Calu3 (cell line): ENCODE measurements at regions not wholly inside any gene's neighbourhood (a gene's known extent, or its start where the extent isn't known, plus 50 kb on each side); places are given as distances from the start of the nearest gene placed in this dataset.

Source experiments
- BruUV-seq: library from RNA; stranded (reverse); fragments of 400-500 nt; replicated peaks from 2 replicates; lab custom pipeline; 2021; lab: Mats Ljungman, UMichigan
- CTCF ChIA-PET: fragments of 300-600 bp; sonication (Branson Sonifier 250); formaldehyde crosslinking; loops from one replicate; lab custom pipeline; 2022; ENCODE audit warnings: antibody characterized with exemption; lab: Charles Lee
- DNase-seq: peaks from one replicate; pipeline ENCODE4 v3.0.0; 2022
- H3K27ac Mint-ChIP-seq: one replicate; pipeline ENCODE4 v1.8.0; 2022; ENCODE audit warnings: mixed read lengths; ENCODE audit not compliant: unreplicated experiment
- H3K27me3 Mint-ChIP-seq: one replicate; pipeline ENCODE4 v1.8.0; 2022; ENCODE audit warnings: mixed read lengths; ENCODE audit not compliant: unreplicated experiment
- H3K36me3 Mint-ChIP-seq: one replicate; pipeline ENCODE4 v1.8.0; 2022; ENCODE audit warnings: mild to moderate bottlenecking, moderate library complexity, mixed read lengths; ENCODE audit not compliant: insufficient read depth, unreplicated experiment
- H3K4me1 Mint-ChIP-seq: one replicate; pipeline ENCODE4 v1.8.0; 2022; ENCODE audit warnings: mild to moderate bottlenecking, low read depth, mixed read lengths; ENCODE audit not compliant: unreplicated experiment
- H3K4me3 Mint-ChIP-seq: one replicate; pipeline ENCODE4 v1.8.0; 2022; ENCODE audit warnings: mild to moderate bottlenecking, low read depth, moderate library complexity, mixed read lengths; ENCODE audit not compliant: unreplicated experiment
- H3K9me3 Mint-ChIP-seq: one replicate; pipeline ENCODE4 v1.8.0; 2022; ENCODE audit warnings: low read depth, mixed read lengths; ENCODE audit not compliant: unreplicated experiment
- intact Hi-C: fragments of 100-400 bp; cut with micrococcal nuclease; formaldehyde crosslinking; loops from one replicate; pipeline ENCODE4 v1.10.0; 2022; ENCODE audit not compliant: unreplicated experiment
- TF ChIP-seq, protein P1 (sequence below): fragments of 200-600 bp; IDR thresholded peaks from one replicate; pipeline ENCODE4 v1.8.0; 2022; ENCODE audit warnings: antibody characterized with exemption; ENCODE audit not compliant: unreplicated experiment

DNA sequence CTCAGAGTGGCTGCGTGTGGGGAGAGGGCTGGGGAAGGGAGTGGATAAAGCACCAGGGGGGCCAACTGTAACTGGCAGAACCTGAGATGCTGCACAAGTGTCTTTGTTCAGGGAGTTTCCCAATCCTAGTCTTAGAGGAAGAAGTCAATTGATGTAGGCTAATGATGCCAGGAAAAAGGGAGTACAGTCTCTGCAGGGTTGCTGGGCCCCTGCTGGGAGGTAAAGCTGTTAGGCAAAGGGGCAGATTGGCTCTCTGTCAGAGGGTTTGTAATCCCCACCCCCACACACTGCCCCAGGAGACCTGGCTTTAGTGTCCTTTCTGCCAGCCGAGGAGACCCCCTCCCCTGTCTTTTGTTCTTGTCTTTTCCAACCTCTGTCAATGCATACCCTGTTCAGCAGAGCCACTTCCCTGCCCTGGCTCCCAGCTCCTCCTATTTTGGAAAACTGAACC is 178.4 kb downstream of the KCNA5 start:
- no peak overlapping the region for H3K27ac Mint-ChIP-seq
- intact Hi-C loops: no loop called here
- TF ChIP-seq, protein P1, sequence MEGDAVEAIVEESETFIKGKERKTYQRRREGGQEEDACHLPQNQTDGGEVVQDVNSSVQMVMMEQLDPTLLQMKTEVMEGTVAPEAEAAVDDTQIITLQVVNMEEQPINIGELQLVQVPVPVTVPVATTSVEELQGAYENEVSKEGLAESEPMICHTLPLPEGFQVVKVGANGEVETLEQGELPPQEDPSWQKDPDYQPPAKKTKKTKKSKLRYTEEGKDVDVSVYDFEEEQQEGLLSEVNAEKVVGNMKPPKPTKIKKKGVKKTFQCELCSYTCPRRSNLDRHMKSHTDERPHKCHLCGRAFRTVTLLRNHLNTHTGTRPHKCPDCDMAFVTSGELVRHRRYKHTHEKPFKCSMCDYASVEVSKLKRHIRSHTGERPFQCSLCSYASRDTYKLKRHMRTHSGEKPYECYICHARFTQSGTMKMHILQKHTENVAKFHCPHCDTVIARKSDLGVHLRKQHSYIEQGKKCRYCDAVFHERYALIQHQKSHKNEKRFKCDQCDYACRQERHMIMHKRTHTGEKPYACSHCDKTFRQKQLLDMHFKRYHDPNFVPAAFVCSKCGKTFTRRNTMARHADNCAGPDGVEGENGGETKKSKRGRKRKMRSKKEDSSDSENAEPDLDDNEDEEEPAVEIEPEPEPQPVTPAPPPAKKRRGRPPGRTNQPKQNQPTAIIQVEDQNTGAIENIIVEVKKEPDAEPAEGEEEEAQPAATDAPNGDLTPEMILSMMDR: no peak
- H3K4me1 Mint-ChIP-seq: no peaks in the 10 kb centered on the region
- H3K36me3 Mint-ChIP-seq: no peaks in the 10 kb centered on the region
- H3K9me3 Mint-ChIP-seq: peaks cover 6% of the 10 kb centered on the region
- no peaks in the 10 kb centered on the region for H3K27me3 Mint-ChIP-seq
- BruUV-seq: no TSS peak
- CTCF ChIA-PET: no interaction called here
- no peak overlapping the region for H3K4me3 Mint-ChIP-seq
- DNase-seq: no peak

DNA sequence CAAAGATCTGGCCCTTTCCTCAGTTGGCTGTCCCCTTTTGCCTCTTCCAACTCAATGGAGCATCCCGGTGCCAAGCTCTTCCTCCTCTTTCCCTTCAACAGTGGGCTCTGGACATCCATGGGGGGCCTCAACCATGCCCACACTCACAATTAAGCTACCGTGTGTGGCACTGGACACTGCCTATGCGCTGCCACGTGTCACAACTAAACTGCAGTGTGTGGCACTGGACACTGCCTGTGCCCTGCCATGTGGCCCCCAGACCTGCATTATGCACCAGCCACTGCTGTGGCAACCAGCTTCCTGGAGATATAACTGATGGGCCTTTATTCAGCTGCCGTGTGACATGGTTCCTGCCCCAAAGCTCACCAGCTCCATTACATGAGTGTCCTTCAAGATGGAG is 179.1 kb downstream of the KCNA5 start:
- no peak for DNase-seq
- CTCF ChIA-PET: no interaction called here
- Mint-ChIP-seq H3K36me3 (no peaks in the 10 kb centered on the region), H3K4me3 (no peak overlapping the region), H3K27ac (no peak overlapping the region), H3K4me1 (no peaks in the 10 kb centered on the region), H3K9me3 (peaks cover 6% of the 10 kb centered on the region), H3K27me3 (no peaks in the 10 kb centered on the region)
- intact Hi-C loops: no loop called here
- TF ChIP-seq, protein P1: no peak
- no TSS peak for BruUV-seq

DNA sequence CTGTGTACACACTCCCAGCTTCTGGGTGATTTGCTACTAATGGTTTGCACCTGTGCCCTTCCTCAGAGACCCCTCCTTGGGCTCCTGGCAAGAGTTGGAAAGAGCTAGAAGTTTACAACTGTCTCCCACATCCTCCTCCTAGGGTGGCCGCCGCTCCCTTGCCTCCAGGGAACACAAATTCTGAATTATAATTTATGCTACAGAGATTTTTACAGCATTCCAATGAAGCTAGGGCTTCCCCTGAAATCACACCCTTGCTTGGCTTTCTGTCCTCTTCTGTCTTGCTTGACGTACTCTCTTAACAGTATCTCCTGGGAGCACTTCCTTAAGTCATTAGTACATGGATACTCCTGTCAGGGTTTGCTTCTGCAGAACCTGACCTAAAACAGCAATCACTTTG is 180.2 kb downstream of the KCNA5 start:
- no TSS peak for BruUV-seq
- Mint-ChIP-seq H3K27me3 (no peaks in the 10 kb centered on the region), H3K4me1 (no peaks in the 10 kb centered on the region), H3K36me3 (no peaks in the 10 kb centered on the region), H3K4me3 (no peak overlapping the region), H3K9me3 (peaks cover 11% of the 10 kb centered on the region), H3K27ac (no peak overlapping the region)
- no peak for DNase-seq
- TF ChIP-seq, protein P1: no peak
- intact Hi-C loops: no loop called here
- CTCF ChIA-PET: no interaction called here

DNA sequence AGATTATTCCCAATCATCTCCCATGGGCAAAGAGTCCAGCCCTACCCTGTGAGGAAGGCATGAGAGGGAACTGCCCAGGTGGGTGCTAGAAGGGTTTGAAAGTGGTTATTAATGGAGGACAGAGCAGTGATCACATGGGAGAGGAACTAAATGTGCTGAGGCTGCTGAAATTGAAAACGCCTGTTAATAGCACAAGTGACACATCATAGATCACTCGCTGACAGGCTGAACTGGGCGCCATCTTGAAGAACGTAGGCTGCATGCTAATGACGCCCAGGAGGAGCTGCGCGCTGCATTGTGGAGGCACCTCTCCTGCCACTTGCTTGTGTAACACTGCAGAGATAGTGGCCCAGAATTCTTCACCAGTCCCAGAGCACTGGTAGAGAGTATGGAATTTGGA is 182.9 kb downstream of the KCNA5 start:
- intact Hi-C loops: no loop called here
- Mint-ChIP-seq H3K27ac (no peak overlapping the region), H3K27me3 (no peaks in the 10 kb centered on the region), H3K9me3 (peaks cover 10% of the 10 kb centered on the region), H3K4me1 (no peaks in the 10 kb centered on the region), H3K4me3 (no peak overlapping the region), H3K36me3 (no peaks in the 10 kb centered on the region)
- BruUV-seq: no TSS peak
- TF ChIP-seq, protein P1: no peak
- no peak for DNase-seq
- CTCF ChIA-PET: no interaction called here
